HG02870 (cell line): ENCODE measurements at regions not wholly inside any gene's neighbourhood (a gene's known extent, or its start where the extent isn't known, plus 50 kb on each side); places are given as distances from the start of the nearest gene placed in this dataset.
A peak's percentile ranks its signal among the peaks of the same experiment; 100 is the strongest.

ENCODE experiments used
- ATAC-seq: cut with Tn5 transposase; IDR thresholded peaks from one replicate; pipeline ENCODE4 v1.9.1; 2021; ENCODE audit warnings: mild to moderate bottlenecking, moderate library complexity; ENCODE audit not compliant: unreplicated experiment

- ATAC-seq = no peak
Measured at GRCh38 chr5:56337715-56338319, 104.7 kb upstream of the ANKRD55 start.

GRCh38 chr5:56335212-56335611 lies 102.1 kb upstream of the ANKRD55 start:
- ATAC-seq = no peak

GRCh38 chr5:56330806-56331205 lies 97.7 kb upstream of the ANKRD55 start:
- no peak for ATAC-seq

- no peak for ATAC-seq
Measured at GRCh38 chr5:56330167-56330566, 97.0 kb upstream of the ANKRD55 start.

GRCh38 chr5:56329652-56330051 lies 96.5 kb upstream of the ANKRD55 start:
- peak; percentile 82 for ATAC-seq

GRCh38 chr5:56328753-56329560 lies 95.8 kb upstream of the ANKRD55 start:
- peak; percentile 52 for ATAC-seq

- peak; percentile 45 for ATAC-seq
Measured at GRCh38 chr5:56327809-56328208, 94.7 kb upstream of the ANKRD55 start.

- no peak for ATAC-seq
Measured at GRCh38 chr5:56326770-56327169, 93.6 kb upstream of the ANKRD55 start.

GRCh38 chr5:56326116-56326515 lies 93.0 kb upstream of the ANKRD55 start:
- no peak for ATAC-seq

- ATAC-seq = no peak
Measured at GRCh38 chr5:56325039-56325438, 91.9 kb upstream of the ANKRD55 start.

- no peak for ATAC-seq
Measured at GRCh38 chr5:56323505-56323904, 90.4 kb upstream of the ANKRD55 start.

GRCh38 chr5:56322592-56322991 lies 89.5 kb upstream of the ANKRD55 start:
- ATAC-seq = no peak

- ATAC-seq = no peak
Measured at GRCh38 chr5:56321236-56321881, 88.2 kb upstream of the ANKRD55 start.

GRCh38 chr5:56320686-56321085 lies 87.6 kb upstream of the ANKRD55 start:
- ATAC-seq = no peak

GRCh38 chr5:56319526-56320181 lies 86.5 kb upstream of the ANKRD55 start:
- no peak for ATAC-seq

- no peak for ATAC-seq
Measured at GRCh38 chr5:56317923-56318561, 84.9 kb upstream of the ANKRD55 start.

- no peak for ATAC-seq
Measured at GRCh38 chr5:56316299-56316994, 83.3 kb upstream of the ANKRD55 start.

GRCh38 chr5:56314529-56314928 lies 81.4 kb upstream of the ANKRD55 start:
- ATAC-seq = peak; percentile 39

GRCh38 chr5:56313596-56313995 lies 80.5 kb upstream of the ANKRD55 start:
- no peak for ATAC-seq

- no peak for ATAC-seq
Measured at GRCh38 chr5:56313004-56313531, 79.9 kb upstream of the ANKRD55 start.
